ENCODE measurements at regions not wholly inside any gene's neighbourhood (a gene's known extent, or its start where the extent isn't known, plus 50 kb on each side); places are given as distances from the start of the nearest gene placed in this dataset.

GRCh38 chr4:63795301-63795700 is 613.9 kb downstream of the TECRL start:
- TF ChIP-seq CTCF (IDR thresholded peaks at IDR 0.05) (no peak), POLR2A (IDR thresholded peaks at IDR 0.05) (no peak), POLR2AphosphoS5 (IDR thresholded peaks at IDR 0.05) (no peak)
